ENCODE measurements at regions not wholly inside any gene's neighbourhood (a gene's known extent, or its start where the extent isn't known, plus 50 kb on each side); places are given as distances from the start of the nearest gene placed in this dataset.
"Not testable (repeated sequence)": the region's sequence is repeated elsewhere in the genome, so short reads cannot be mapped to it uniquely, and the experiment has no call there.

DNA sequence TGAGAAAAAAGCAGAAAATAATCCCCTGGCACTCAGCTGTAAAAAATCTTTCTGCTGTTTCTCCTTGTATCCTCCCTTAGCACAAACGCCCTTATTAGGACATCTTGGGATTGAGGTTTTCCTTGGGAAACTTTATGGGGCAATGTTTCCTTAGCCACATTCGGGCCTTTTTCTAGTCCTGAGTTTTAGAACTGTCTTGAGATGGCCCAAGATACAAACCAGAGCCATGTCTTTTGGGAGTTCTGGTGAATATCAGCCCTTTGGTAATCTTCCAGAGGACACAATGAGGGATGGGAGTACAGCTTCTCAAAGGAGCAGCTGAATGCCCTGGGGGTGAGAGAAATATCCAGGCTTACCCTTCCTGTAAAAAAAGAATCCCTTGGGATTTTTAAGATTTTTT lies 182.1 kb downstream of the LIPI start:
- TF ChIP-seq CTCF (IDR thresholded peaks at IDR 0.05; ENCODE audit: extremely low read depth in 1 of 2, insufficient read depth in 1 of 2, low read depth in 1 of 2, low read length in 2 of 2); POLR2A (IDR thresholded peaks at IDR 0.05; ENCODE audit: low read depth, low read length); EZH2 (IDR thresholded peaks at IDR 0.05; ENCODE audit: borderline replicate concordance, low read depth, low read length, severe bottlenecking); FOS (IDR thresholded peaks at IDR 0.05; ENCODE audit: borderline replicate concordance, insufficient read depth, low read length): not testable (repeated sequence)

All from endothelial cell of umbilical vein (primary cell).